ENCODE measurements at regions not wholly inside any gene's neighbourhood (a gene's known extent, or its start where the extent isn't known, plus 50 kb on each side); places are given as distances from the start of the nearest gene placed in this dataset.

DNA sequence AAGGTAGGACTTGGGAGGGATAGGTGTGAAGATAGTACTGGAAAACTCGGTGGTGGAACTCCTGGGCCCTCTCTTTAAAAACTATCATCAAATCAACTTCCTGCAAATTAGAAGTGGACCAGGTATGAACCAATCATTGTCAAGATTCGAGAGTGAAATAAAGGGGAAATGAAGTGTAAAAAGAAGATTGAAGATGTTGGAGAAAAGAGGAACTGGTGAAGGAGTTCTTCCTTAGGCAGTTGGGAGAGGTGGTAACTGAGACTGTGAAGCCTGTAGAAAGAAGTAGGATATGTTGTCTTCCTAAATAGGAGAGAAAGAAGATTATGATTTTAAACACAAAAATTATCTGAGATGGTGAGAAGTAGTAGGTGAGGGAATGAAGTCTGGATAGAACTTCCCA lies 212.2 kb downstream of the PPP1R2C start:
- TF ChIP-seq SP1 (IDR thresholded peaks at IDR 0.05) (no peak), BHLHE40 (IDR thresholded peaks at IDR 0.05; ENCODE audit: borderline replicate concordance) (no peak), NFRKB (IDR thresholded peaks at IDR 0.05) (no peak), ZNF384 (IDR thresholded peaks at IDR 0.05) (no peak), PKNOX1 (IDR thresholded peaks at IDR 0.05) (no peak), FOXA1 (IDR thresholded peaks at IDR 0.05) (no peak), ELF4 (IDR thresholded peaks at IDR 0.05) (no peak), FOXM1 (IDR thresholded peaks at IDR 0.05; ENCODE audit: borderline replicate concordance) (no peak), HDGF (IDR thresholded peaks at IDR 0.05; ENCODE audit: borderline replicate concordance) (no peak), SUZ12 (IDR thresholded peaks at IDR 0.05) (no peak), ARNT (IDR thresholded peaks at IDR 0.05) (no peak), LEF1 (IDR thresholded peaks at IDR 0.05; ENCODE audit: borderline replicate concordance) (no peak)

Data from HEK293T (cell line).